ENCODE measurements at regions not wholly inside any gene's neighbourhood (a gene's known extent, or its start where the extent isn't known, plus 50 kb on each side); places are given as distances from the start of the nearest gene placed in this dataset.

GRCh38 chr3:87072446-87072845, 81.5 kb upstream of the VGLL3 start:
- intact Hi-C loops (cut with DNase I; ENCODE audit: low total_unique reads): no loop called here
- Histone ChIP-seq H3K4me3 (no peak overlapping the region), H3K4me1 (no peaks in the 10 kb centered on the region), H3K9me3 (no peaks in the 10 kb centered on the region), H3K36me3 (no peaks in the 10 kb centered on the region), H3K27me3 (replicated peaks in 1 of 7) (no peaks in the 10 kb centered on the region), H3K27ac (no peak overlapping the region)
- no peak for TF ChIP-seq CTCF (IDR thresholded peaks at IDR 0.05 in 8 of 11, conservative IDR thresholded peaks at IDR 0.05 in 3 of 11)
- TF ChIP-seq POLR2A (IDR thresholded peaks at IDR 0.05): no peak
- TF ChIP-seq POLR2AphosphoS5 (IDR thresholded peaks at IDR 0.05): no peak
- no peak for DNase-seq

GRCh38 chr3:87069971-87070370, 79.0 kb upstream of the VGLL3 start:
- Histone ChIP-seq H3K27me3 (replicated peaks in 1 of 7) (no peaks in the 10 kb centered on the region), H3K4me1 (no peaks in the 10 kb centered on the region), H3K4me3 (no peak overlapping the region), H3K36me3 (no peaks in the 10 kb centered on the region), H3K9me3 (no peaks in the 10 kb centered on the region), H3K27ac (no peak overlapping the region)
- WGBS, 5 donors: 86 to 91% (median 90%) methylated on average over 6 of the region's 6 CpGs
- DNase-seq: no peak
- TF ChIP-seq POLR2AphosphoS5 (IDR thresholded peaks at IDR 0.05) (no peak), CTCF (IDR thresholded peaks at IDR 0.05 in 8 of 11, conservative IDR thresholded peaks at IDR 0.05 in 3 of 11) (no peak)
- intact Hi-C loops (cut with DNase I; ENCODE audit: low total_unique reads): no loop called here

GRCh38 chr3:87069021-87069420, 78.1 kb upstream of the VGLL3 start:
- Histone ChIP-seq H3K4me3 (no peak overlapping the region), H3K4me1 (no peaks in the 10 kb centered on the region), H3K36me3 (no peaks in the 10 kb centered on the region), H3K9me3 (no peaks in the 10 kb centered on the region), H3K27ac (no peak overlapping the region), H3K27me3 (replicated peaks in 1 of 7) (no peaks in the 10 kb centered on the region)
- WGBS, 5 donors: 76 to 85% (median 82%) methylated on average over 5 of the region's 5 CpGs
- intact Hi-C loops (cut with DNase I; ENCODE audit: low total_unique reads): no loop called here
- TF ChIP-seq POLR2A (IDR thresholded peaks at IDR 0.05) (no peak), CTCF (IDR thresholded peaks at IDR 0.05 in 8 of 11, conservative IDR thresholded peaks at IDR 0.05 in 3 of 11) (no peak), POLR2AphosphoS5 (IDR thresholded peaks at IDR 0.05) (no peak)
- no peak for DNase-seq

- DNase-seq: no peak
- no peaks in the 10 kb centered on the region for H3K36me3 ChIP-seq
- TF ChIP-seq POLR2A (IDR thresholded peaks at IDR 0.05) (no peak), CTCF (IDR thresholded peaks at IDR 0.05 in 8 of 11, conservative IDR thresholded peaks at IDR 0.05 in 3 of 11) (no peak), POLR2AphosphoS5 (IDR thresholded peaks at IDR 0.05) (no peak)
- WGBS, 5 donors: 82 to 88% (median 87%) methylated on average over 3 of the region's 3 CpGs
- intact Hi-C loops (cut with DNase I; ENCODE audit: low total_unique reads): no loop called here
- H3K27ac ChIP-seq: no peak overlapping the region
- H3K4me3 ChIP-seq: no peak overlapping the region
- no peaks in the 10 kb centered on the region for H3K27me3 ChIP-seq (replicated peaks in 1 of 7)
- no peaks in the 10 kb centered on the region for H3K4me1 ChIP-seq
- no peaks in the 10 kb centered on the region for H3K9me3 ChIP-seq
Measured at GRCh38 chr3:87062685-87063084, 71.7 kb upstream of the VGLL3 start.

All from spleen (tissue), 11 donors.